Naive thymus-derived CD8-positive, alpha-beta T cell (primary cell): ENCODE measurements at regions not wholly inside any gene's neighbourhood (a gene's known extent, or its start where the extent isn't known, plus 50 kb on each side); places are given as distances from the start of the nearest gene placed in this dataset.
A peak's percentile ranks its signal among the peaks of the same experiment; 100 is the strongest.

Experiments
- ATAC-seq, 2 donors: fragments of 150-1000 bp; cut with Tn5 transposase in 1 of 2; sonication (Bioruptor Pico), chemical (Tn5 transposase) in 1 of 2; 1 replicate in 1 of 2; 2 replicates in 1 of 2; pipeline ENCODE4 v1.10.0; 2021; ENCODE audit warnings: mild to moderate bottlenecking in 2 of 2, moderate library complexity in 2 of 2
- POLR2A ChIA-PET: fragments of 350-600 bp; sonication (Branson Sonifier 250); formaldehyde crosslinking; loops from one replicate; lab custom pipeline; 2021; ENCODE audit warnings: antibody characterized with exemption; lab: Charles Lee
- DNase-seq, 10 donors: peaks; one replicate each; pipeline versions ENCODE4 v3.0.0 to v3.0.0-alpha.2; 2020 to 2022
- H3K27ac Mint-ChIP-seq, 10 donors: one replicate each; pipeline ENCODE4 v1.8.0; 2020 to 2022; ENCODE audit warnings: mild to moderate bottlenecking in 10 of 10, mixed read lengths in 10 of 10, moderate library complexity in 4 of 10, inconsistent platforms in 1 of 10
- H3K27me3 Mint-ChIP-seq, 5 donors: one replicate each; pipeline ENCODE4 v1.8.0; 2021 to 2022; ENCODE audit warnings: mixed read lengths in 5 of 5
- H3K36me3 Mint-ChIP-seq, 3 donors: one replicate each; pipeline ENCODE4 v1.8.0; 2020 to 2022; ENCODE audit warnings: mixed read lengths in 3 of 3, mild to moderate bottlenecking in 2 of 3, inconsistent platforms in 1 of 3
- H3K4me1 Mint-ChIP-seq, 4 donors: one replicate each; pipeline ENCODE4 v1.8.0; 2021 to 2022; ENCODE audit warnings: mixed read lengths in 4 of 4
- H3K4me3 Mint-ChIP-seq, 10 donors: one replicate each; pipeline ENCODE4 v1.8.0; 2020 to 2022; ENCODE audit warnings: mild to moderate bottlenecking in 10 of 10, mixed read lengths in 10 of 10, moderate library complexity in 6 of 10, inconsistent platforms in 1 of 10
- H3K9me3 Mint-ChIP-seq, 9 donors: one replicate each; pipeline ENCODE4 v1.8.0; 2020 to 2022; ENCODE audit warnings: mixed read lengths in 9 of 9, mild to moderate bottlenecking in 3 of 9, inconsistent platforms in 1 of 9, moderate library complexity in 1 of 9

- Mint-ChIP-seq H3K36me3 (peaks cover 0 to 8% (median 2%) of the 10 kb centered on the region in 3 donors), H3K4me3 (no peak overlapping the region), H3K4me1 (no peaks in the 10 kb centered on the region), H3K27me3 (peaks cover 5 to 31% (median 17%) of the 10 kb centered on the region in 5 donors), H3K9me3 (peaks cover 0 to 26% (median 12%) of the 10 kb centered on the region in 9 donors), H3K27ac (no peak overlapping the region)
- ATAC-seq (no peak), DNase-seq (no peak)
- POLR2A ChIA-PET: no interaction called here
Measured at GRCh38 chr2:196501836-196502235, 137.7 kb upstream of the CCDC150 start.

- ATAC-seq: no peak
- no peak overlapping the region for H3K27ac Mint-ChIP-seq
- POLR2A ChIA-PET: no interaction called here
- peaks cover 0 to 25% (median 12%) of the 10 kb centered on the region in 9 donors for H3K9me3 Mint-ChIP-seq
- peaks cover 5 to 31% (median 17%) of the 10 kb centered on the region in 5 donors for H3K27me3 Mint-ChIP-seq
- no peak overlapping the region for H3K4me3 Mint-ChIP-seq
- H3K4me1 Mint-ChIP-seq: no peaks in the 10 kb centered on the region
- no peak for DNase-seq
- H3K36me3 Mint-ChIP-seq: peaks cover 0 to 8% (median 2%) of the 10 kb centered on the region in 3 donors
Measured at GRCh38 chr2:196502386-196502785, 137.1 kb upstream of the CCDC150 start.

GRCh38 chr2:196503398-196503797 lies 136.1 kb upstream of the CCDC150 start:
- Mint-ChIP-seq H3K27ac (no peak overlapping the region), H3K4me1 (no peaks in the 10 kb centered on the region), H3K36me3 (peaks cover 0 to 6% (median 2%) of the 10 kb centered on the region in 3 donors), H3K27me3 (peaks cover 4 to 31% (median 17%) of the 10 kb centered on the region in 5 donors), H3K4me3 (no peak overlapping the region), H3K9me3 (peaks cover 0 to 16% (median 8%) of the 10 kb centered on the region in 9 donors)
- POLR2A ChIA-PET: no interaction called here
- DNase-seq (no peak), ATAC-seq (no peak)

DNA sequence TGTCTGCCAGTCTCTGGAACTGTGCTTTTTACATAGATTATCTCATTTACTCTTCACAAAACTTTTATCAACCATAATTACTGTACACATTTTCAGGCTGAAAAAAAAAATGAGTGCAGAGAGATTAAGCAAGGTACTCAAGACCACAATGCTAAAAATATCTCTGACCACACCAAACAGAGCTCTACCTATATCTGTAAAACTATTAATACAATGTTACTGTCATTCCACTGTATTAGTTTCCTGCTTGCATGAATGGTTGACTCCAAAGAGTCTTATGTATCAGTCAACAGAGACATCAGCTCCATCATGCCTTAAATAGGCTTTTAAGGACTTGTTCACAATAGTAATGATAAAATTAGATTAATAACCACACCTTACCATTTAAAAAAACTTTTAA lies 134.7 kb upstream of the CCDC150 start:
- H3K27me3 Mint-ChIP-seq: peaks cover 4 to 31% (median 17%) of the 10 kb centered on the region in 5 donors
- no peak overlapping the region for H3K27ac Mint-ChIP-seq
- no peaks in the 10 kb centered on the region for H3K4me1 Mint-ChIP-seq
- H3K9me3 Mint-ChIP-seq: peaks cover 0 to 6% (median under 1%) of the 10 kb centered on the region in 9 donors
- H3K36me3 Mint-ChIP-seq: peaks cover 0 to 2% (median 0%) of the 10 kb centered on the region in 3 donors
- ATAC-seq (no peak), DNase-seq (no peak)
- POLR2A ChIA-PET: no interaction called here
- no peak overlapping the region for H3K4me3 Mint-ChIP-seq

GRCh38 chr2:196510246-196510645 lies 129.3 kb upstream of the CCDC150 start:
- Mint-ChIP-seq H3K27ac (peak overlapping the region in 1 of 10 donors; percentile 31), H3K27me3 (peaks cover 8 to 16% (median 10%) of the 10 kb centered on the region in 5 donors), H3K4me1 (no peaks in the 10 kb centered on the region), H3K36me3 (no peaks in the 10 kb centered on the region), H3K9me3 (no peaks in the 10 kb centered on the region), H3K4me3 (no peak overlapping the region)
- POLR2A ChIA-PET: no interaction called here
- DNase-seq (no peak), ATAC-seq (no peak)

DNA sequence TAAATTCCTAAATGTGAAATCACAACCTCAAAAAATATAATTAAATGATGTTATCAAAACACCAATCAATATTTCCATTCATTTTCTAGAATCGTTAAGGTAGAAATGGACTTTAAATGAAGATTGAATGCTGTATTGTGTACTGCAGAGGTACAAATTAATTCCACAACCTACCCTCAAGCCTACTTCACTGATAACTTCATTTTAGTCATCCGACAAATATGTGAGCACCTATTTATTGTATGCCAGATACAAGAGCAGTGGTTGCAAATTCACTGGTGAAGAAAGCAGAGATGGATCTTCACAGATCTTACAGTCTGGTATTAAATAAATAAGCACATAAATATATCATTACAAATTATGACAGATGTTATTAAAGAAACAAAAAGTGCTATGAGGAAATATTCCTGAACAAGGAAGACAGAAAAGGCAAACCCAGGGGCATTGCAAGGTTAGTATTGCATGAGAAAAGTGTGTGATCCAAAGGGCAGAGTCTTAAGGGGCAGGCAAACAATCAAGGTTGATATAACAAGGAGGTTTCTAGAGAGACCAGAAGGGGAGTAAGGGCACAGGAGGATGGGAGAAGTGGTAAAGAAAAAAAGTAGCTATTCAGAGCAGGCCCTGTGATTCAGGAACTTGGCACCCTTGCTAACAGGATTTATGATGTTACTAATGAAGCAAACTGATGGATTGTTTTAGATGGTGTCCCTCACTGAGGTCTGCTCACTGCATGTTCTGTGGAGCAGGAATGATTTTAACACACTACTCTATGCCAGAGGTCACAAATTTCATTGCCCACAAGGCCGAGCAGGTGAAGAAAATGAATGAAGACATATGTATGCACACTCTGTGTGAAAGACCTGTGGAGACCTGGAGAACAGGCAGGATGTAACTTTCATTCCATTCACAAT lies 128.0 kb upstream of the CCDC150 start:
- H3K9me3 Mint-ChIP-seq: no peaks in the 10 kb centered on the region
- peaks cover 5 to 12% (median 10%) of the 10 kb centered on the region in 5 donors for H3K27me3 Mint-ChIP-seq
- POLR2A ChIA-PET: no interaction called here
- ATAC-seq (no peak), DNase-seq (no peak)
- no peaks in the 10 kb centered on the region for H3K36me3 Mint-ChIP-seq
- H3K4me1 Mint-ChIP-seq: no peaks in the 10 kb centered on the region
- no peak overlapping the region for H3K27ac Mint-ChIP-seq
- H3K4me3 Mint-ChIP-seq: no peak overlapping the region

GRCh38 chr2:196513796-196514526 lies 125.6 kb upstream of the CCDC150 start:
- H3K27me3 Mint-ChIP-seq: peaks cover 6 to 18% (median 12%) of the 10 kb centered on the region in 5 donors
- H3K4me3 Mint-ChIP-seq: no peak overlapping the region
- H3K36me3 Mint-ChIP-seq: no peaks in the 10 kb centered on the region
- DNase-seq (no peak), ATAC-seq (no peak)
- no peak overlapping the region for H3K27ac Mint-ChIP-seq
- H3K4me1 Mint-ChIP-seq: no peaks in the 10 kb centered on the region
- H3K9me3 Mint-ChIP-seq: no peaks in the 10 kb centered on the region
- POLR2A ChIA-PET: no interaction called here

DNA sequence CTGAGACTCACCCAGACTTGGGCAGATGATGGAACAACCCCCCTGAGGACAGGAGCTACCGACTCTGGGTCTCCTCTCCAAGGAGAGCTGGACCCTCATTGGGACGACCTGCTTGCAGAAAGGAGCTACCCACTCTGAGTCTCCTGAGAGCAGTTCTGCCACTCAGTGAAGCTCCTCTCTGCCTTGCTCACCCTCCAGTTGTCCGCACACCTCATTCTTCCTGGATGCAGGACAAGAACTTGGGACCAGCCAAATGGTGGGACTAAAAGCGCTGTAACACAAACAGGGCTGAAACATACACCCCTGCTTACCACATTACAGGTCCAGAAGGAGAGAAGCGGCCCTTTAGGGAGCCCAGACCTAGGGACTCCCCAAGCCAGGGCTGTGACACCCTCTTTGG lies 124.9 kb upstream of the CCDC150 start:
- DNase-seq: no peak
- Mint-ChIP-seq H3K9me3 (no peaks in the 10 kb centered on the region), H3K27ac (no peak overlapping the region), H3K4me3 (no peak overlapping the region), H3K4me1 (no peaks in the 10 kb centered on the region), H3K27me3 (peaks cover 6 to 20% (median 12%) of the 10 kb centered on the region in 5 donors), H3K36me3 (no peaks in the 10 kb centered on the region)
- ATAC-seq: no peak
- POLR2A ChIA-PET: no interaction called here

DNA sequence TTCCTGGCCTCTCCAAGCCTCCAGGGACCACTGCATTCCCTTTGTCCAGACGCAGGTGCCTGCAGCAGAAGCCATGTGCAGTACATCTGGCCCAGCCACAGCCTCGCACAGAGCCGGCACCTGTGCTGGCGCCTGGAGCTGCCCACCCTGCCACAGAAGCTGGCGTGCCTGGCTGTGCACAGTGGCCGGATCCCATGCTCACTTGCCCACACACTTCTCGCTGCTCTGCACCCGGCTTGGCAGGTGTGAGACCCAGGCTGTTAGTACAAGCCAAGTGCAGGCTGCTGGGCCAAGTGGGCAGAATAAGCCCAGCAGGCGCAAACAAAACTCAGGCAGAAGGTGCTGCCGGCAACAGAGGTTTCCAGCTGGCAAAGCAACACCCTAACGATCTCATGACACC lies 124.5 kb upstream of the CCDC150 start:
- ATAC-seq (no peak), DNase-seq (no peak)
- POLR2A ChIA-PET: no interaction called here
- no peak overlapping the region for H3K27ac Mint-ChIP-seq
- H3K9me3 Mint-ChIP-seq: no peaks in the 10 kb centered on the region
- H3K4me1 Mint-ChIP-seq: no peaks in the 10 kb centered on the region
- H3K27me3 Mint-ChIP-seq: peaks cover 8 to 20% (median 12%) of the 10 kb centered on the region in 5 donors
- H3K4me3 Mint-ChIP-seq: no peak overlapping the region
- no peaks in the 10 kb centered on the region for H3K36me3 Mint-ChIP-seq

- H3K4me3 Mint-ChIP-seq: no peak overlapping the region
- H3K36me3 Mint-ChIP-seq: no peaks in the 10 kb centered on the region
- no peak for ATAC-seq
- no peak overlapping the region for H3K27ac Mint-ChIP-seq
- H3K27me3 Mint-ChIP-seq: peaks cover 7 to 20% (median 10%) of the 10 kb centered on the region in 5 donors
- peaks cover 0 to 3% (median 0%) of the 10 kb centered on the region in 9 donors for H3K9me3 Mint-ChIP-seq
- H3K4me1 Mint-ChIP-seq: no peaks in the 10 kb centered on the region
- no peak for DNase-seq
- POLR2A ChIA-PET: no interaction called here
Measured at GRCh38 chr2:196515608-196516007, 123.9 kb upstream of the CCDC150 start.

GRCh38 chr2:196516564-196516963 lies 123.0 kb upstream of the CCDC150 start:
- no peak for ATAC-seq

DNA sequence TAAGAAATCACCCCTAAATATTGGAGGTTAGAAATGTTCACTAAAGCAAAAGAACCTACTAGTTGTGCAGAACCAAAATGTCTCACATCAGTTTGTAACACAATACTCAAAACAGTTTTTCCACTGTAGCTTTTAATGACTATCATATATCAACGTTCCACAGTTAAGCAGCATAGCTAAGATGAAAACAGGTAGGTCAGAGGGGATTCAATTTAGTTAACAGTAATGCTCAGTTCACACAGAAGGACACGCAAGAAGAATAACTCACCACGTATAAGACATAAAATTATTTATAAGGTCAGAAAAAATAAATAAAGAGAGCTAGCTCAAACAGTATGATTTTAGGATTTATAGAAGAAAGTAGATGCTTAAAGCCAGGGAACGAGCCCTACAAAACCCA lies 118.9 kb upstream of the CCDC150 start:
- POLR2A ChIA-PET: no interaction called here
- Mint-ChIP-seq H3K9me3 (peaks cover 0 to 4% (median 0%) of the 10 kb centered on the region in 9 donors), H3K4me3 (no peak overlapping the region), H3K4me1 (no peaks in the 10 kb centered on the region), H3K27me3 (peaks cover 2 to 10% (median 5%) of the 10 kb centered on the region in 5 donors), H3K36me3 (no peaks in the 10 kb centered on the region), H3K27ac (no peak overlapping the region)
- no peak for DNase-seq
- no peak for ATAC-seq

More at GRCh38 chr2:196516564-196516963, 123.0 kb upstream of the CCDC150 start:
- no peaks in the 10 kb centered on the region for H3K36me3 Mint-ChIP-seq
- H3K4me3 Mint-ChIP-seq: no peak overlapping the region
- H3K4me1 Mint-ChIP-seq: no peaks in the 10 kb centered on the region
- POLR2A ChIA-PET: no interaction called here
- H3K27me3 Mint-ChIP-seq: peaks cover 7 to 20% (median 10%) of the 10 kb centered on the region in 5 donors
- H3K9me3 Mint-ChIP-seq: peaks cover 0 to 4% (median 0%) of the 10 kb centered on the region in 9 donors
- DNase-seq: no peak
- H3K27ac Mint-ChIP-seq: no peak overlapping the region
